GM19452 (cell line): ENCODE measurements at regions not wholly inside any gene's neighbourhood (a gene's known extent, or its start where the extent isn't known, plus 50 kb on each side); places are given as distances from the start of the nearest gene placed in this dataset.
"Not testable (repeated sequence)": the region's sequence is repeated elsewhere in the genome, so short reads cannot be mapped to it uniquely, and the experiment has no call there.

ENCODE experiments used
- ATAC-seq: cut with Tn5 transposase; IDR thresholded peaks from one replicate; pipeline ENCODE4 v1.9.1; 2021; ENCODE audit not compliant: unreplicated experiment

DNA sequence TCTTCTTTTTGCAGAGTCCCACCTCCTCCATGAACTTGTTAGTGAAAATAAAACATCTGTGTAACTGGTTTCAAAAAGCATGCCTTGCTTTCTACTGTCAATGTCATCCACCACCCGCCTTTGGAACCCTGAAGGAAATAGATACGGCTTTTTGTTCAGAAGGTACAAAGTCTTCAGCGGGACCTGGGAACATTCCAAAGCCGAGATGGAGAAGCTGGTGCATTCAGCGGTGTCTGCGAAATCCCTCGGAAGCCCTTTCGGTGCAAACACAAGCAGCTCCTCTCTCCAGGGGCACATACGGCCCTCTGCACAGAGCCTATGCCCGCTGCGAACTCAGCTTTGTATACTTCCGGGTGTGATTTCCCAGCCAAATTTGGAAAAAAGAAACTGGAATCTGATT is 555.8 kb upstream of the SALL3 start:
- ATAC-seq = no peak

DNA sequence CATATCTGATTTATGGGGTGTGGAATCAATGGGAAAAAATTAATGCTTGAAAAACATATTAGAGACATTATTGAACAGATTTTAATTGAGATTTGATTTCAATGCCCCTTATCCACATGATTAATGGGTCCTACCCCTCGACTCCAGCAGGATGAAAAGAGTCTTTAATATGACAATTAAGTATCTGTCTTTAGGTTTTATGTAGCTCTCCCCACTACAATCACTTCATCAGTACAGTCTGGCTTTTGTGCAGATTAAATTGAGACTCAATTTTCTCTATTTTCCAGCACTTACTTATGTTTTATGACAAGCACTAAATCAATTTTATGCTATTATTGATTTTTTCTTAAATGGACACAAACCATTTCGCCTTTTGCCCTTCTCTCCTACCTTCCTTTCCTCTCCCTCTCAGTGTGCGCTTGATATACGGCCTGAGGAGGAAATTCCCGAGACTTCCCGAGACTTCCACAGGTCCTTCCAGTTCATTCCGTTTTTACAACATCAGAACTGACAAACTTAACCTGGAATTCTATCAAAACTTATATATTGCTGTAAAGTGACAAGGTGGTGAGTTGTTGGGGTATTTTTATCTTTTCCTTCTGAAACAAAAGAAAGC is 555.1 kb upstream of the SALL3 start:
- ATAC-seq = no peak

- no peak for ATAC-seq
Observed at GRCh38 chr18:78425019-78425412, 554.6 kb upstream of the SALL3 start.

- no peak for ATAC-seq
Observed at GRCh38 chr18:78427081-78427480, 552.5 kb upstream of the SALL3 start.

DNA sequence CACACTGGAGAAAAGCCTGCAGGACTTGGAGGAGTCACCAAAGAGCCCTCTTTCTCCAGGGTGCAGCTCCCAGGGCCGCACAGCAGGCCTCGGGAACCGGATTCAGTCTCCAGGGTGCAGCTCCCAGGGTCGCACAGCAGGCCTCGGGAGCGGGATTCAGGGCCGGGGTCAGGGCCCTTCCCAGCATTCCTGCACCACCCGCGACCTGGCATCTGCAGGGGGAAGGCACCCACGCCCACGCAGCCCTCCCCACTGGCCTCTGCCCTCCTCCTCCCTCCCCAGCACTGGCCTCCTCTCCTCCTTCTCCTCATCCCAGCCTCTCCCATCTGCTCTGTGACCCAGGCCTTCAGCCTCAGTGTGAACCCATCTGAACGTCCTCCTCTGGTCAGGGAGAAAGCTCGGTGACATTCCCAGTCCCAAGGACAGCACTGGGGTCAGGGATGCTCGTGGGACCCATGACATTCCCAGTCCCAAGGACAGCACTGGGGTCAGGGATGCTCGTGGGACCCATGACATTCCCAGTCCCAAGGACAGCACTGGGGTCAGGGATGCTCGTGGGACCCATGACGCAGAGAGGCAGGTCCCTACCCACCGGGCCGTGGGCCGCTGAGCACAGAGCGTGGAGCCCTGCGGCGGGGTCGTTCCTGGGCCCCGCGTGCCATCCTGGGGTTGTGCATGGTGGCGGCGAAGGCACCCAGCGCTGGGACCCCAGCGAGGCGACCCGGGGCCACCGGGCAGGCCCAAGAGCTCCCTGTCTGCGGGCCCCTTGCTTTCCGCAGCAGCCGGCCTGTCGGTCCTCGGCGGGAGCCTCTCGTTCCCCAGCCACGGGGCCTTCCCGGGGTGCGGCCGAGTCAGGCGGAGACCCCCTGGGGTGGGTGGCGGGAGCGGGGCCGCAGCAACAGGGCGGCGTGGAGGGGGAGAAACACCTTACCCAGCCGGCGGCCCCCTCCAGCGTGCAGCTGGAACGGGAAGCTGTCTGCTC is 550.2 kb upstream of the SALL3 start:
- ATAC-seq = no peak

GRCh38 chr18:78430131-78430758 is 549.4 kb upstream of the SALL3 start:
- no peak for ATAC-seq

GRCh38 chr18:78431606-78432005 is 548.0 kb upstream of the SALL3 start:
- ATAC-seq = no peak

GRCh38 chr18:78433562-78433961 is 546.1 kb upstream of the SALL3 start:
- ATAC-seq = no peak

DNA sequence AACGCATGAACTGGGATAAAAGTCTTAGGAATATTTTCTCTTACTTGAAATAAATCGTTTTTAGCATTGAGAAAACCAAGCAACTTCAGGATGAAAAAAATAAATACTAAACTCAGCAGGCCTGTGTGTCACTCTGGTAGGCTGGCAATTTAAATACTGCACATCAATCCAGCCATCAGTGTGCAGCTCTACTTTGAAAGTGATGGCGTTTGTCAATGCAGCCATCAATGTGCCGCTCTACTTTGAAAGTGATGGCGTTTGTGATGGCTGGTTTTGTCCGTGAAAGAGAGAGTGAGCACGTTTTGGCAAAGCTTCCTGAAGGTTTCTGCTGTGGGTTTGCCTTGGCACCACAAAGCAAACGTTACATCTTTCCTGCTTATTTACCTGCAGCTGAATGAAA is 543.5 kb upstream of the SALL3 start:
- ATAC-seq = no peak

- not testable (repeated sequence) for ATAC-seq
Observed at GRCh38 chr18:78438235-78438634, 541.4 kb upstream of the SALL3 start.

DNA sequence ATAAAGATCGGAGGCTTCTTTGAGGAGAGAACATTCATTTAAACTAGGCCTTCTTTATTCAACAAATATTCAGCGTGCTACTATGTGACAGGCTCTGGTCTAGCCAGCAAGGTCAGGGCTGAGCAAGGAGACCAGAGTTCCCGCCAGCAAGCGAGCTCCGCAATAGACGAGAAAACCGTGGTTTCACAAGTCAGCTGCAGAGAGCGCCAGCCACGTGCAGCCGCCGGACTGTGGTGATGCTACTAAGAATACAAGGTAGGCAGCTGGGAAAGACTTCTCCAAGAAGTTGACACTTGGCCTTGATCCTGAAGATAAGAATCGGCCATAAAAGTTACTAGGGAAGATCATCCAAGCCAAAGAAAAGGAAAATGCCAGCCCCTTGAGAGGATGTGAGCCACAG is 533.7 kb upstream of the SALL3 start:
- ATAC-seq = no peak

- ATAC-seq = no peak
Observed at GRCh38 chr18:78447211-78447610, 532.4 kb upstream of the SALL3 start.

DNA sequence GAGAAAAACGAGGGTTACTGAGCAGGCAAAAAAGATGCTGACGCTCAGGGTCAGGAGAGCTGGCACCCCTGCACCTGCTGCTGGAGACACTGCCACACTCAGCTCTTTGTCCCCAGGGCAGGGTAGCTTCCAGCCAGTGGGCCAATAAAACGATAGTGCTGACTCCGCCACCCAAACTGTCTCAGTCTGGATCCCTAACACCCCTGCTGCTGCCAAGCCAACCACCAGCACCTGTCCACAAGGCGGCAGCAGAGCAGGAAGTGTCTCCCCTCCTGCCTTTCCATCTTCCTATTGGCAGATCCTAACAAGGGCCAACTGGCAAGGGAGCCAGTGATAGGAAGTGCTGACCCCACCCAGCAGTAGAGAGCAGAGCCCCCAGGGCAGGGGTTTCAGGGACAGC is 531.5 kb upstream of the SALL3 start:
- no peak for ATAC-seq

DNA sequence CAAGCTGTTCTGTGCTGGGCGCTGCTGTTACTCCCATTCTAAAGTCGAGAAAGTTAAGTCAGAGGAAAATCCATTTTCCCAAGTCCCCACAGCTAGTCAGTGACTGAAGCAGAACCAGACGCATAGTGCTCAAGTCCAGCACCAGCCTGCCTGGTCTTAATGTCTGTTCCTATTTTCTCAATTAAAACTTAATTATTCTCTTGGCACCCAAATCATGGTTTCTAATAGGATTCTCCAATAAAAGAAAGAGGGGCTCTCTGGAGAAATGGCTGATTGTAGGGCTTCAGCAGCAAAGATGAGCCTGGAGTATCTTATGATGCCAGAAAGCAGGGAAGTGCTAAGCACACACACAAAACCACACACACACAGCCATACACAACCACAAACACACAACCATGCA is 531.0 kb upstream of the SALL3 start:
- ATAC-seq = no peak

DNA sequence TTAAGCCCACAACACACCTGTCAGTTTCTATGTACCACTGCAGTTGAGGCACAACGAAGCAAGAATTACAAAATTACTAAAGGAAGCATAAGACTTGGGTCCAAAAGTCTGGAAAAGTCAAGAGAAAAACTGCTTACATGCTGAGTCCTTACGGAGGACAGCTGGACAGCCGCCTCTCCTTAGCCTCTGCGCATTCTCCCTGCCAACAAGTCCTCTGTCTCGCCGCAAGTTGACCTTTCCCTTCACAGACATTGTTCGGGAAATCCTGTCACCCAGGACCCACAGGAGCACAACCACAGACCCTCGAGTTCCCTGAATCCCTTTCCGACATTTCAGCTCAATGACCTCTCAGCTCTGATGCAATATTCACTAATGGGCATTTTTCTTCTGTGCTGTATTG is 525.4 kb upstream of the SALL3 start:
- no peak for ATAC-seq

DNA sequence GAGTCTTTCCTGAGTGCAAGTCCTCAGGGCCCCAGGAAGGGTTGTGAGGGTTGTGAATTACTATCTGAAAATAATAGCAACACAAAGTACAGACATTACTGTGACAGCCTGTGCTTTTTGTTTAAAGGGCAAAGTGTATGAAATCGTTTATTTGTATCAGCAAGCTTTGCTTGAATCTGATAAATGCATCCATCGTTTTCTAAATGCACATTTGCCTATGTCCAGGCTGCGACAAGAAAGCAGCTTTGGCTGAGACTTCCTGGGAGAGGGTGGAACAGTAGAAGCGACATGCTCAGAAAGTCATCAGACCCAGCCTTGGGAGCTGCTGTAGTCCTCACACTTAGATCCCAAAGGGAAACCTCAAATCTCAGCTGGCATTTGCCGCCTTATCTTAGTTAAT is 524.2 kb upstream of the SALL3 start:
- no peak for ATAC-seq

GRCh38 chr18:78457011-78457410 is 522.6 kb upstream of the SALL3 start:
- no peak for ATAC-seq

DNA sequence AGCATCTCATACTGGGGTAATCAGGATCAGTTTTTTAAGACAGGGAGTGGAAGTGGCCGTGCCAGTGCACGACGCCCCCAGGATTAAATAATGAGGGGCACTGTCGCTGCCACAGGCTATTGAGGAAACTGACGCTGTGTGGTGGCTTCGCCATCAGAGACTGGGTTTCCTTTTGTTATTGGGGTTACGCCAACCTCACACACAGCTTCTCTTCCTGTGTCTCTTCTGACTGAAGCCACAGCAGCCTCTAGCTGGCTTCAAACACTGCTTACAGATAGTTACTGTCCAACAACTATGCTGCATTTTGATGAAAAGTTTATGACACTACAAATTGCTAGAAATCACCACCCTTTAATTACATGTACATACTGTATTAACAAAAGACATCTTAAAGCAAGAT is 521.9 kb upstream of the SALL3 start:
- no peak for ATAC-seq

- ATAC-seq = no peak
Observed at GRCh38 chr18:78458356-78458755, 521.3 kb upstream of the SALL3 start.

DNA sequence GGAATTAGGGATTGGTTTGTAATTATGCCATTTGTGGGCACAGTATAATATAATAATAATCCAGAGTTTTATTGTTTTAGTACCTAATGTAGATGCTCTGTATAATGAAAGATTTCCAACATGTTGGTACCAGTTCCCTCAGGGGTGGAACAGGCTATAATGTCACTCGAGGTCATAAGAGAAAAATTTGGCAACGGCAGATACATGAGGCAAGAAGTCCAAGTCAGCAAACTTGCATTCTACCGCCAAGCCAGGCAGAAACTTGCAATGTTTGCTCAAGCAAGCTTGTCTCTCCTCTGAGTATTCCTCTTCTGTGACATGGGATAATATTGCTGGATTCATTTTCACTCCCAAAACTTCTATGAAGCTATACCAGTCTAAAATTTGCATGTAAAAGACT is 520.0 kb upstream of the SALL3 start:
- no peak for ATAC-seq

GRCh38 chr18:78460558-78460957 is 519.1 kb upstream of the SALL3 start:
- ATAC-seq = no peak

DNA sequence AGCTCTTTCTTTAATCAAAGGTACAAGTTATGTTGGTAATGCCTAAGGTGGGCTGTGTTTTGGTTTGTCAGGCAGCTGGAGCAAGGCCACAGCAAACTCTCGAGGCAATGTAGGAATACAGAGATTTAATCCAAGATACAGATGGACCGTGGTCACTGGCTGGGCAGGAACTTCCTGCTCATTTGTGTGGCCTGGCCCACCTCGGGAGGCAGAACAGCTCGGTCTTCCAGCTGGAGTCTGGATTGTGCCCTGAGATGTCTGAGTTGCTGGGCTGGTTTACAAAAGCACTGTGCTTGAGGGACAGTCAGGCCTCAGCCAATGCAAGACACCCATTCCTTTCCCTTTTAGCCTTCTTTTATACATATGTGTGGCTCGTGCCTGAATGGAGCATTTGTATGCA is 506.1 kb upstream of the SALL3 start:
- no peak for ATAC-seq
